Umbilical cord (tissue), 1 donor: ENCODE measurements at regions not wholly inside any gene's neighbourhood (a gene's known extent, or its start where the extent isn't known, plus 50 kb on each side); places are given as distances from the start of the nearest gene placed in this dataset.
A peak's percentile ranks its signal among the peaks of the same experiment; 100 is the strongest.
"Not testable (repeated sequence)": the region's sequence is repeated elsewhere in the genome, so short reads cannot be mapped to it uniquely, and the experiment has no call there.

ENCODE experiments used
- DNase-seq: peaks from one replicate; pipeline ENCODE4 v3.0.0-alpha.2; 2015; ENCODE audit warnings: low spot score

DNA sequence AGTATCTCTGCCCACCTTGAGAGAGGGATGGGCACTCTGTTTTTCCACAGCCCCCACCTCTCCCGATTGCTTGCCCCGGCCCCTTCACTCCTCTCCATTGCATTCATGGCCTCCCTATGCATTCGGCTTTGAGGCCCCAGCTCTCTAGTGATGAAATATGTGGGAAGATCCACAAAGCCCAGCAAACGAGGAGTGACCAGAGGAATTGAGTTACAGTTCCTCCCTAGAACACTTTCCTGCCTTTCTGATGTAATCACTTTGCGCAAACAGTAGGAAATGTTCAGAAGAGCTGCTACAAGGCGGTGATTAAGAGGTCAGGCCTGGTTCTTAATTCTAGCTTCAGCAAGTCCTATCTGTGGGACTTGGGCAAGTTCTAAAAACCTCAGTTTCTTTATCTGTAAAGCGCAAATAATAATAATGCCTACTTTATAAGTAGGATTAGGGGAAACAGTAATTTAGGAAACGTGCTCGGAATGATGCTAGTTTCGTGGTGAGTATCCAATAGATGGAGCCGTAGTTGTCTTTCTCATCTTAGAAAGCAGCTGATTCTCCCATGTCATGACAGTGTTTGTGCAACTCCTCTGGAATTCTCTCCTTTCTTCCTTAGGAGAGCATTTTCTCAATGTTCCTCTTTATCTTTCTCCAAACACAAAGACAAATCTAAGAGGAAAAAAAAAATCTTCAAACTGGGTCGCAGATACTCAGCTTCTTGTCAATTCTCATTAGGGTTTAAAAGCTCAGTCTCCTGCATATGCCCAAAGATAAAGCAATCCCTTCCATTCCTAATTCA lies 99.5 kb upstream of the MSX2 start:
- peak; percentile 96 for DNase-seq

DNA sequence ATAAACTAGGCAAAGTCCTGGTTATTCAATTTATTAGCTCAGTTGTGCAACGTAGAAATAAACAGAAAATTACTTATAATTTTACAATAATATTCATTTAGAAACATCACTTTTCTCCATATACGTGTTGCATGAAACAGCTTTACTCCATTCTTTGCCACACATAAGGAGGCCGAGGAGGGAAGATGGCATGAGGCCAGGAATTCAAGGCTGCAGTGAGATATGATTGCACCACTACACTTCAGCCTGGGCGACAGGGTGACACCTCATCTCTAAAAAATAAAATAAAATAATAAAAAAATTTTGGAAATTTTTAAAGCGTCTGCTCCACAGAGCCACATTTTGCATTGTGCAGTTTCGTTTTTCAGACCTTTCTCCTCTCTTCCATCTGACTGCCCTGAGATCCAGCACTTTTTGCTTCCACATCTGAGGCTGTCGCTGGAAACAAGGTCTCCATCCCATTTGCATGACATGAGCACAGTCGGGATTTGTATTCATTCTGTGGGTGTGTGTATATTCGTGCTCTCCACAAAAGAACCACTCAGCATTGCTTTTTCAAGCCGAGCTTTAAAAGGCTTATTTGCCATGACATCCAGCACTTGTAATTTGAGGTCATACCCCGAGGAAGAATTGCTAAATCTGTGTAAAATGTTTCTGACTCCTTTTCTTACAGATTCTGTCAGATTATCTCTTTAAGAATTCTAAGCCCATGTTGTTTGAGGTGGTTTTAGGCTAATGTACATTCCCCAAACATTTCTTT lies 98.6 kb upstream of the MSX2 start:
- DNase-seq = peak; percentile 94

DNA sequence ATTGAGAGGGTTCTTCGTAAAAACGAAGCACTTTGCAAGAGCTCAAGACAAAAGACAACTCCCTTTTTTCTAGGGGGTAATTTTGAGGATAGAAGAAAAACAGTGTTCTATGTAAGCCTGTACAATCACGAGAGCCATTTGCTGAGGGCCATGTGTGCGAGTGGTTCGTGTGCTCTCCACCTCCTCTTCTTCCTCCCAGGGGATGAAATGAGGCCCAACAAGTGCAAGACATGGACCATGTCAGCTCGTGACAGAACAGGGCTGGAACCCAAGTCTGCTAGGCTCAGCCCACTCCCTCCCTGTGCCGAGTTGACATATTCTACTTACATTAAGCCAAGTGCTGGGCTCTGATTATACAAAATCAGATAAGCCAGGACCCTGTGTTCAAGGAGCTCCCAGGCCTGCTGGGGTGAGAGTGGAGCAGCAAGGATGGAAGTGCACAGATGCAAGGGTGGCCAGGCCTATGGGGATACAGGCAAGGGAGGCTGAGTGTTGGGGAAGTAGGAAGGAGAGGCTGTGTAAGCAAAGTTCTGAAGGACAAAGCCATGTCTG lies 97.9 kb upstream of the MSX2 start:
- DNase-seq = peak; percentile 89

DNA sequence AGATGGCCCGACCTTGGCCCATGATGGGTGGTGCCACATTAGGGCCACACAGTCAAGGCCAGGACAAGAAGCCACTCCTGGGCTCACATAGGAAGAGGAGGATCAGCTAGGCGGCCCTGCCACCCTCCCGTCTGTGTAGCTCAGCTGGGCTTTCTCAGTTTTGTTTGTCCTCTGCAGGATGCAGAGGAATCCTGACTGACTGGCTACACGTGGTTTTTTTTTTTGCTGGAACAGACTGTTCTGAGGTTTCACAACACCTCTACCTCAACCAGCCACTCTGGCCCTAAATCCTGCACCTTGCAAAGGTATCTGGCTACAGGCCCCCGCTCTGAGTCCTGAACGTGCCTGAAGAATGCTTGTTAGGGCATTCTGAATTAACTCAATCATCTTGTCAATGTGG lies 88.3 kb upstream of the MSX2 start:
- peak; percentile 56 for DNase-seq

DNA sequence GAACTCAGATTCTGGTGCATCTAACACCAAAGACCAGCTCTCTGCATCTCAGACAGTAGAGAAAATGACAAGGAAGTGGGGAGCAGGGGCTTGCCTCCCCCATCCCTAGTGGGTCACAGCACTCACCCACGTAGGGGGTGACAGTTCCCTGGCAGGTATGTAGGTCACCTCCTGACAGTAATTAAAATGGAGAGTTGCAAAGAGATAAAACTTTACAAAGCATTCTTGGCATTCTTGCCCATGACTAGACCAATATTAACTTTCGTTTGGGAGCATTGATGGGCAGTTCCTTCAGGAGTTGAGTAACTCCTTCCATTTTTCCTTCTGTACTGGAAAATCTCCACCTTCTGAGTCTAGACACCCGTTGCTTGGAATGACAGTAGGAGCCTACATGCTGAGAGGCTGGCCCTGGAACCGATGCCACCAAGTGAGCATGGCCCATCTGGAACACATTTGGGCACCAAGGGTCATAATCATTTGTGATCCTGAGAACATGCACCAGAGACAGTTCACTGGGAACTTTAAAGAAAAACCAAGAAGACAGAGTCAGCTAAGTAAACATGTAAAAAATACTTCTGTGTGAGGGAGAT lies 81.5 kb upstream of the MSX2 start:
- DNase-seq = no peak

GRCh38 chr5:174644436-174644835 lies 79.9 kb upstream of the MSX2 start:
- no peak for DNase-seq

DNA sequence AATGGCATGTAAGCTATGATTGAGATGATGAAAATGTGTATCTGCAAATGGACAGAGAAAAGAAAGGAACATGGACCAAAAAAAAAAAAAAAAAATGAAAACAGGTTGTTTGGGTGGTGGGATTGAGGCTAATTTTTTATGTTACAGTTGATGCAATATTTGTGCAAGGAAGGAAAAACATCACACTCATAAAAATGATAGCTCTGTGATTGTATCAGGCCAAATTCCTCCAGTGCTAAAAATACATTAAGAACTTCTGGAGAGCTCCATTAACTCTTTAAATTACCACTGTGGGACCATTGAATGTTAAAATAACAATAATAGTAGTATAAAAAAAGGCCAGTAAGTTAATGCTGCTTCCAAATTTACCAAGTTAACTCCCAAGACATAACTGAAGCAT lies 79.5 kb upstream of the MSX2 start:
- DNase-seq = peak; percentile 57

DNA sequence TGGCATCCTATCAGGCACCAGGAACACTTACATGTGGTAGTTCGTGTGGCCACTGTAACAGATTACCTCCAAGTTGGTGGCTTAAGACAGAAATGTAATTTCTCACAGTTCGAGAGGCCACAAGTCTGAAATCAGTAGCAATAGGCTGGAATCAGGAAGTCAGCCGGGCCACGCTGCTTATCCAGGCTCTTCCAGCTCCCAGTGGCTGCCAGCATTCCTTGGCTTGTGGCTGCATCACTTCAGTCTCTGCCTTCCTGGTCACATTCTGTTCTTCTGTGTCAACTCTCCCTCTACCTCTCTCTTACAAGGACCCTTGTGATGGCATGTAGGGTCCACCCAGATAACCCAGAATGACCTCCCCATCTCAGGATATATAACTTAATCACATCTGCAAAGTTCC lies 78.7 kb upstream of the MSX2 start:
- DNase-seq = no peak

- not testable (repeated sequence) for DNase-seq
These were observed 75.8 kb upstream of the MSX2 start for GRCh38 chr5:174648618-174649017.

DNA sequence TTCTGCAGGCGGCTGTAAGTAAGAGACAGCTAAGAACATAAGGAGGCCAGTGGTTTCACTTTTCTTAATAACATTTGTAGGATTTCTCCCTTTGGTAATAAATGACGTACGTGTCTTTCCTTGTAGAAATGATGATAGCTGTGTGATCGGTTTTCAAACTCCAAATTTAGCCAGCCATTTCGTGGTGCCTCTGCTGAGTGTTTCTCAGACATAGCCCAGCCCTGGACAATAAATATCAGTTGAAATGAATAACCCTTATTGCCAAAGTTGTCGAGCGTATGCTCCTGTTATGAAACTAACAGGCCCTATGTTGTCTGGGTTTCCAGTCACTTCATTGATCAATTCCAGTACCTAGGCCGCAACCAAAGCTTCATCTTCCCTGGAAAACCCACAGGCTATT lies 75.0 kb upstream of the MSX2 start:
- no peak for DNase-seq

GRCh38 chr5:174654442-174654841 lies 69.9 kb upstream of the MSX2 start:
- DNase-seq = no peak

DNA sequence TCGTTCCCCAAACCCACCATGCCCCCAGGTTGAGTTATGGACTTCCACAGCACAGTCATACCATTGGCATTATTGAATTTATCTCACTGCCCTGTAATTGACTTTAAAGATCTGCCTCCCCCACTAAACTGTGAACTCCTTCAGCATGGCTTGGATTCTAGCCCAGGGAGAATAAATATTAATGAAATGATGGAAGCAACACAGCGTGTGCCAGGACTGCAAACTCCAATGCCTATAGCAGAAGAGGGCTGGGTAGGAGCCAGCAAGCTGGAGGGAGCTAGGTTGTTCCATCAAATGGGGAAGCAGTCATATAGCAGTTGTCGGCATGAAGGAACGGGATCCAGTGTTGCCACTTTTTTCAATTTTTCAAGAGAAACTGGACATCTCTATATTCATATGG lies 69.0 kb upstream of the MSX2 start:
- peak; percentile 30 for DNase-seq

DNA sequence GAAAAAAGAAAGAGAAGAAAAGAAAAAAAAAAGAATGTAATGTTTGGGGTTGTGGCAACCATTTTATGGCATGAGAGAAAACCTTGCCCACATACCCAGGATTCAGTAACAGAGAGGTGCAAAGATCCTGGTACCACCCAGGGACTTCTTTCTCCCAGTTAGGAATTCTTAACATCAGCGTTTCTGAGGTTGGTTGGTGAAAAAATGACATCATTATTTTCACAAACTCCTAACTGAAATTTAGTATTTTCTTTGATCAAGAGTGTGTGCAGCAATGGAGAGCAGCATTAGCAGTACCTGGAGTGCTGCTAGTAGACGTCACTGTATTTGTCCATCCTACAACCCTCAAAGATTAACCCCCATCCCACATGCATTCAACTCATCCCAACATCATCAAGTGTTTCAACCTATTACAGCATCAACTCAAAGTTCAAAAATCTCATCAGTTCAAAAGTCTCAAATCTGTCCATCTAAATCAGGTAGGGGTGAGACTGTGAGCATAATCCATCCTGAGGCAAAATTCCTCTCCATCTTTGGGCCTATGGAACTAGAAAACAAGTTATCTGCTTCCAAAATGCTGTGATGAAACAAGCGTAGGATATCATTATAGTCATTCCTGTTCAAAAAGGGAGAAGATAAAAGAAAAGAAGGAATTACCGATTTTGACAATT lies 60.1 kb upstream of the MSX2 start:
- DNase-seq = no peak

- no peak for DNase-seq
These were observed 59.0 kb upstream of the MSX2 start for GRCh38 chr5:174665347-174665746.

DNA sequence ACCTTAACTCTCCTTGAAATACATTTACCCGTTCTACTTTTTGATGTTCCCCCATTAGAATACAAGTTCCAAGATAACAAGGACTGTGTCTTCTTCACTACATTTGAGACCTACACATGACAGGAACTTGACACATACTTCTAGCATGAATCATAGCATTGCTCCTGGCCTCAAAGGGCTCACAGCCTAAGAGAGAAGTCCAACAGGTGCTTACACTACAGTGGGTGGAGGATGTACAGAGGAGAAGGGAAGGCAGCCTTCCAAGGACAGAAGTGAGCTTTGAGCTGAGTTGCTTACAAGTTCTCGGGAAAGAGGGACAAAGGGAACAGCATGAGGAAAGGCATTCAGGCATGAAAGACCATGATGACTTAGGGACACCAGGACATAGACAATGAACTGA lies 56.9 kb upstream of the MSX2 start:
- no peak for DNase-seq

- no peak for DNase-seq
These were observed 56.0 kb upstream of the MSX2 start for GRCh38 chr5:174668349-174668748.
